ENCODE measurements at regions not wholly inside any gene's neighbourhood (a gene's known extent, or its start where the extent isn't known, plus 50 kb on each side); places are given as distances from the start of the nearest gene placed in this dataset.
A peak's percentile ranks its signal among the peaks of the same experiment; 100 is the strongest.

- Histone ChIP-seq H3K36me3 (ENCODE audit: control insufficient read depth, insufficient read depth, low read length) (no peaks in the 10 kb centered on the region), H3K79me2 (ENCODE audit: control insufficient read depth, insufficient read depth, low read length) (no peaks in the 10 kb centered on the region), H3K27ac (ENCODE audit: insufficient read depth, low read length) (no peak overlapping the region), H3K4me3 (replicated peaks in 1 of 4; ENCODE audit: control extremely low read depth in 1 of 4, insufficient read depth in 1 of 4, low read depth in 3 of 4, low read length in 4 of 4) (no peak overlapping the region), H3K9me3 (ENCODE audit: control insufficient read depth, insufficient read depth, low read depth, low read length) (no peaks in the 10 kb centered on the region), H4K20me1 (ENCODE audit: control insufficient read depth, extremely low read depth, insufficient read depth, low read length) (no peaks in the 10 kb centered on the region), H3K9ac (ENCODE audit: insufficient read depth, low read length) (no peak overlapping the region), H3K4me1 (ENCODE audit: control insufficient read depth, extremely low read depth, insufficient read depth, low read length) (no peaks in the 10 kb centered on the region), H3K27me3 (ENCODE audit: control insufficient read depth, insufficient read depth, low read length) (no peaks in the 10 kb centered on the region), H3K4me2 (ENCODE audit: extremely low read depth, insufficient read depth, low read length) (no peak overlapping the region), H2AFZ (ENCODE audit: low read length) (no peak overlapping the region)
- TF ChIP-seq EZH2 (IDR thresholded peaks at IDR 0.05; ENCODE audit: low read length, missing control alignments) (no peak), CTCF (conservative IDR thresholded peaks at IDR 0.05 in 1 of 2, IDR thresholded peaks at IDR 0.05 in 1 of 2; ENCODE audit: low read depth in 1 of 2, low read length in 2 of 2) (no peak)
- DNase-seq (ENCODE audit: low read depth in 2 of 2), result peak; percentile 4 to 56
These were observed 304.3 kb upstream of the PRICKLE1 start for GRCh38 chr12:42893803-42894202.

GRCh38 chr12:42892702-42893551 lies 303.4 kb upstream of the PRICKLE1 start:
- Histone ChIP-seq H3K9ac (ENCODE audit: insufficient read depth, low read length) (no peak overlapping the region), H4K20me1 (ENCODE audit: control insufficient read depth, extremely low read depth, insufficient read depth, low read length) (no peaks in the 10 kb centered on the region), H2AFZ (ENCODE audit: low read length) (no peak overlapping the region), H3K79me2 (ENCODE audit: control insufficient read depth, insufficient read depth, low read length) (no peaks in the 10 kb centered on the region), H3K27ac (ENCODE audit: insufficient read depth, low read length) (no peak overlapping the region), H3K36me3 (ENCODE audit: control insufficient read depth, insufficient read depth, low read length) (no peaks in the 10 kb centered on the region), H3K27me3 (ENCODE audit: control insufficient read depth, insufficient read depth, low read length) (no peaks in the 10 kb centered on the region), H3K4me1 (ENCODE audit: control insufficient read depth, extremely low read depth, insufficient read depth, low read length) (no peaks in the 10 kb centered on the region), H3K4me3 (replicated peaks in 1 of 4; ENCODE audit: control extremely low read depth in 1 of 4, insufficient read depth in 1 of 4, low read depth in 3 of 4, low read length in 4 of 4) (no peak overlapping the region), H3K9me3 (ENCODE audit: control insufficient read depth, insufficient read depth, low read depth, low read length) (no peaks in the 10 kb centered on the region), H3K4me2 (ENCODE audit: extremely low read depth, insufficient read depth, low read length) (no peak overlapping the region)
- no peak for DNase-seq (ENCODE audit: low read depth in 2 of 2)
- TF ChIP-seq CTCF (conservative IDR thresholded peaks at IDR 0.05 in 1 of 2, IDR thresholded peaks at IDR 0.05 in 1 of 2; ENCODE audit: low read depth in 1 of 2, low read length in 2 of 2), result no peak
- no peak for TF ChIP-seq EZH2 (IDR thresholded peaks at IDR 0.05; ENCODE audit: low read length, missing control alignments)

- Histone ChIP-seq H3K4me1 (ENCODE audit: control insufficient read depth, extremely low read depth, insufficient read depth, low read length) (no peaks in the 10 kb centered on the region), H3K9ac (ENCODE audit: insufficient read depth, low read length) (no peak overlapping the region), H3K36me3 (ENCODE audit: control insufficient read depth, insufficient read depth, low read length) (no peaks in the 10 kb centered on the region), H3K27me3 (ENCODE audit: control insufficient read depth, insufficient read depth, low read length) (no peaks in the 10 kb centered on the region), H3K27ac (ENCODE audit: insufficient read depth, low read length) (no peak overlapping the region), H2AFZ (ENCODE audit: low read length) (no peak overlapping the region), H3K4me3 (replicated peaks in 1 of 4; ENCODE audit: control extremely low read depth in 1 of 4, insufficient read depth in 1 of 4, low read depth in 3 of 4, low read length in 4 of 4) (no peak overlapping the region), H3K9me3 (ENCODE audit: control insufficient read depth, insufficient read depth, low read depth, low read length) (no peaks in the 10 kb centered on the region), H3K4me2 (ENCODE audit: extremely low read depth, insufficient read depth, low read length) (no peak overlapping the region), H4K20me1 (ENCODE audit: control insufficient read depth, extremely low read depth, insufficient read depth, low read length) (no peaks in the 10 kb centered on the region), H3K79me2 (ENCODE audit: control insufficient read depth, insufficient read depth, low read length) (no peaks in the 10 kb centered on the region)
- peak in 1 of 2 donors; percentile 47 for DNase-seq (ENCODE audit: low read depth in 2 of 2)
- TF ChIP-seq CTCF (conservative IDR thresholded peaks at IDR 0.05 in 1 of 2, IDR thresholded peaks at IDR 0.05 in 1 of 2; ENCODE audit: low read depth in 1 of 2, low read length in 2 of 2) (no peak), EZH2 (IDR thresholded peaks at IDR 0.05; ENCODE audit: low read length, missing control alignments) (no peak)
These were observed 298.1 kb upstream of the PRICKLE1 start for GRCh38 chr12:42887657-42888056.

Measured in fibroblast of lung (primary cell).